HepG2 (cell line): ENCODE measurements at regions not wholly inside any gene's neighbourhood (a gene's known extent, or its start where the extent isn't known, plus 50 kb on each side); places are given as distances from the start of the nearest gene placed in this dataset.

Experiments
- MAZ ChIP-seq, 2 experiments: sonication (generic) in 1 of 2; formaldehyde crosslinking in 1 of 2; IDR thresholded peaks; 2 replicates each; pipeline versions ENCODE4 v1.5.0 to v1.6.1; 2012 to 2020; ENCODE audit warnings: low read depth in 2 of 2, mild to moderate bottlenecking in 2 of 2, borderline replicate concordance in 1 of 2, improper control_type of control experiment in 1 of 2, low read length in 1 of 2, missing genetic modification reagents in 1 of 2, moderate library complexity in 1 of 2
- MEF2D ChIP-seq: sonication (generic); formaldehyde crosslinking; IDR thresholded peaks from 2 replicates; pipeline ENCODE4 v1.5.1; 2020; ENCODE audit warnings: mild to moderate bottlenecking, missing genetic modification reagents
- MIXL1 ChIP-seq: IDR thresholded peaks from 2 replicates; pipeline ENCODE4 v1.6.1; 2016
- TF ChIP-seq, protein P1 (sequence below): sonication (generic); formaldehyde crosslinking; IDR thresholded peaks from 2 replicates; pipeline ENCODE4 v1.4.0; 2020; ENCODE audit warnings: mild to moderate bottlenecking, missing genetic modification reagents
- TF ChIP-seq, protein P2 (sequence below): sonication (generic); formaldehyde crosslinking; IDR thresholded peaks from 2 replicates; pipeline ENCODE4 v1.4.0; 2020; ENCODE audit warnings: missing genetic modification reagents, borderline replicate concordance
- TF ChIP-seq, protein P3 (sequence below): sonication (generic); formaldehyde crosslinking; IDR thresholded peaks from 2 replicates; pipeline ENCODE4 v1.4.0; 2020; ENCODE audit warnings: missing genetic modification reagents, borderline replicate concordance
- TF ChIP-seq, protein P4 (sequence below): sonication (generic); formaldehyde crosslinking; IDR thresholded peaks from 2 replicates; pipeline ENCODE4 v1.4.0; 2020; ENCODE audit warnings: mild to moderate bottlenecking, low read depth, missing genetic modification reagents

DNA sequence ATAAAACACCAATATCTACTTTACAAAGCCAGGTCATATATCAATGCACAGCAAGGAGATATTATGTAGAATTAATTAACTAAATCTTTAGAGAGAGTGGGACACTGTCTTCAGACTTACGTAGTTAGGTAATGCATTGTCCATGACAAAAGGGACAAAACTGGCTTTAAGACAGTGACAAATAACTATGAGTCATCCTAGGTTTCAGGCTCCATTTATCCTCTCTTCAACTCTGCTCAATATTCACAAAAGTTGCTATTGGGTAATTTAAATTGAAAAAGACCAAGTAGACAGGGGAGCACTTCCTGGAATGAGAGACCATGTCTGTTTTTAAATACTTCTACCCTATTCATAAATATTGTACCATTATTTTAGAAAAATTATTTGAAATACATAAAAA lies 464.5 kb downstream of the ARL4A start (continued):
- TF ChIP-seq, protein P1, sequence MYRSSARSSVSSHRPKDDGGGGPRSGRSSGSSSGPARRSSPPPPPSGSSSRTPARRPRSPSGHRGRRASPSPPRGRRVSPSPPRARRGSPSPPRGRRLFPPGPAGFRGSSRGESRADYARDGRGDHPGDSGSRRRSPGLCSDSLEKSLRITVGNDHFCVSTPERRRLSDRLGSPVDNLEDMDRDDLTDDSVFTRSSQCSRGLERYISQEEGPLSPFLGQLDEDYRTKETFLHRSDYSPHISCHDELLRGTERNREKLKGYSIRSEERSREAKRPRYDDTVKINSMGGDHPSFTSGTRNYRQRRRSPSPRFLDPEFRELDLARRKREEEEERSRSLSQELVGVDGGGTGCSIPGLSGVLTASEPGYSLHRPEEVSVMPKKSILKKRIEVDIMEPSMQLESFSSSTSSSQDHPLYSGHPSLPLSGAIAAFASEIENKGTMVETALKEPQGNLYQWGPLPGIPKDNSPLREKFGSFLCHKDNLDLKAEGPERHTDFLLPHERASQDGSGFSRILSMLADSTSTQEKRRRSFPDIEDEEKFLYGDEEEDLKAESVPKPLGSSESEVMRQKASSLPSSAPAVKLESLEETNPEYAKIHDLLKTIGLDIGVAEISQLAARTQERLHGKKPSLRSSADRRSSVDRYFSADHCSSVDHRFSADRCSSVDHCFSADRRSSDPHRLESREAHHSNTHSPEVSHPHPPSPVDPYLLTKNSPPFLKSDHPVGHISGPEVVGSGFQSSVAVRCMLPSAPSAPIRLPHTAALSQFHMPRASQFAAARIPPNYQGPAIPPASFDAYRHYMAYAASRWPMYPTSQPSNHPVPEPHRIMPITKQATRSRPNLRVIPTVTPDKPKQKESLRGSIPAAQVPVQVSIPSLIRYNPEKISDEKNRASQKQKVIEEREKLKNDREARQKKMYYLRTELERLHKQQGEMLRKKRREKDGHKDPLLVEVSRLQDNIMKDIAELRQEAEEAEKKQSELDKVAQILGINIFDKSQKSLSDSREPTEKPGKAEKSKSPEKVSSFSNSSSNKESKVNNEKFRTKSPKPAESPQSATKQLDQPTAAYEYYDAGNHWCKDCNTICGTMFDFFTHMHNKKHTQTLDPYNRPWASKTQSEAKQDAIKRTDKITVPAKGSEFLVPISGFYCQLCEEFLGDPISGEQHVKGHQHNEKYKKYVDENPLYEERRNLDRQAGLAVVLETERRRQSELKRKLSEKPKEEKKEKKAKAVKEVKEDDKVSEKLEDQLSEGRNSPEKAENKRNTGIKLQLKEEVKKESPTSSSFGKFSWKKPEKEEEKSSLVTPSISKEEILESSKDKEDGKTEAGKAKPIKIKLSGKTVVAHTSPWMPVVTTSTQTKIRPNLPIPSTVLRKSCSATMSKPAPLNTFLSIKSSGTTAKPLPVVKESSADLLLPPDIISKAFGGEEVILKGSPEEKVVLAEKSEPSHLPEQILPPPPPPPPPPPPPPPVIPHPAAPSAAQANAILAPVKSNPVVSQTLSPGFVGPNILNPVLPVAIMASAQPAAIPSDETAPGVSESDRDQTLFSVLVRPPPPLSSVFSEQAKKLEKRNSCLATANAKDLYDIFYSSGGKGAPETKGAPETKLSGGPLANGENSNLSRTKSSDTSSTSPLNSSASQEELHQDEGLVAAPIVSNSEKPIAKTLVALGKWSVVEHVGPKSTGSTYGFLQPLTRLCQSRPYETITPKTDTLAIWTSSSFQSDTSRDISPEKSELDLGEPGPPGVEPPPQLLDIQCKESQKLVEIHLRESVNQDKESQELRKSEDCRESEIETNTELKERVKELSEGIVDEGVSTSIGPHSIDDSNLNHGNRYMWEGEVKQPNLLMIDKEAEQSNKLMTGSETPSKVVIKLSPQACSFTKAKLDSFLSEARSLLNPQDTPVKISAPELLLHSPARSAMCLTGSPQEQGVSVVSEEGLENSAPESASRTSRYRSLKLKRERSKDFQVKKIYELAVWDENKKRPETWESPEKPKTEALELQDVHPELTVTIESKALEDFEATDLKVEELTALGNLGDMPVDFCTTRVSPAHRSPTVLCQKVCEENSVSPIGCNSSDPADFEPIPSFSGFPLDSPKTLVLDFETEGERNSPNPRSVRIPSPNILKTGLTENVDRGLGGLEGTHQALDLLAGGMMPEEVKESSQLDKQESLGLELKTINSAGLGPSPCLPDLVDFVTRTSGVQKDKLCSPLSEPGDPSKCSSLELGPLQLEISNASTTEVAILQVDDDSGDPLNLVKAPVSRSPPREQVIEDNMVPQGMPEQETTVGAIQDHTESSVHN (CRISPR knock-in tag) = no peak
- TF ChIP-seq, protein P2, sequence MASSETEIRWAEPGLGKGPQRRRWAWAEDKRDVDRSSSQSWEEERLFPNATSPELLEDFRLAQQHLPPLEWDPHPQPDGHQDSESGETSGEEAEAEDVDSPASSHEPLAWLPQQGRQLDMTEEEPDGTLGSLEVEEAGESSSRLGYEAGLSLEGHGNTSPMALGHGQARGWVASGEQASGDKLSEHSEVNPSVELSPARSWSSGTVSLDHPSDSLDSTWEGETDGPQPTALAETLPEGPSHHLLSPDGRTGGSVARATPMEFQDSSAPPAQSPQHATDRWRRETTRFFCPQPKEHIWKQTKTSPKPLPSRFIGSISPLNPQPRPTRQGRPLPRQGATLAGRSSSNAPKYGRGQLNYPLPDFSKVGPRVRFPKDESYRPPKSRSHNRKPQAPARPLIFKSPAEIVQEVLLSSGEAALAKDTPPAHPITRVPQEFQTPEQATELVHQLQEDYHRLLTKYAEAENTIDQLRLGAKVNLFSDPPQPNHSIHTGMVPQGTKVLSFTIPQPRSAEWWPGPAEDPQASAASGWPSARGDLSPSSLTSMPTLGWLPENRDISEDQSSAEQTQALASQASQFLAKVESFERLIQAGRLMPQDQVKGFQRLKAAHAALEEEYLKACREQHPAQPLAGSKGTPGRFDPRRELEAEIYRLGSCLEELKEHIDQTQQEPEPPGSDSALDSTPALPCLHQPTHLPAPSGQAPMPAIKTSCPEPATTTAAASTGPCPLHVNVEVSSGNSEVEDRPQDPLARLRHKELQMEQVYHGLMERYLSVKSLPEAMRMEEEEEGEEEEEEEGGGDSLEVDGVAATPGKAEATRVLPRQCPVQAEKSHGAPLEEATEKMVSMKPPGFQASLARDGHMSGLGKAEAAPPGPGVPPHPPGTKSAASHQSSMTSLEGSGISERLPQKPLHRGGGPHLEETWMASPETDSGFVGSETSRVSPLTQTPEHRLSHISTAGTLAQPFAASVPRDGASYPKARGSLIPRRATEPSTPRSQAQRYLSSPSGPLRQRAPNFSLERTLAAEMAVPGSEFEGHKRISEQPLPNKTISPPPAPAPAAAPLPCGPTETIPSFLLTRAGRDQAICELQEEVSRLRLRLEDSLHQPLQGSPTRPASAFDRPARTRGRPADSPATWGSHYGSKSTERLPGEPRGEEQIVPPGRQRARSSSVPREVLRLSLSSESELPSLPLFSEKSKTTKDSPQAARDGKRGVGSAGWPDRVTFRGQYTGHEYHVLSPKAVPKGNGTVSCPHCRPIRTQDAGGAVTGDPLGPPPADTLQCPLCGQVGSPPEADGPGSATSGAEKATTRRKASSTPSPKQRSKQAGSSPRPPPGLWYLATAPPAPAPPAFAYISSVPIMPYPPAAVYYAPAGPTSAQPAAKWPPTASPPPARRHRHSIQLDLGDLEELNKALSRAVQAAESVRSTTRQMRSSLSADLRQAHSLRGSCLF = no peak
- TF ChIP-seq MAZ (IDR thresholded peaks at IDR 0.05; ENCODE audit: borderline replicate concordance, low read depth, low read length) (no peak), MAZ (CRISPR knock-in tag; IDR thresholded peaks at IDR 0.05; ENCODE audit: low read depth) (no peak), MEF2D (CRISPR knock-in tag) (no peak), MIXL1 (CRISPR knock-in tag) (no peak)
- TF ChIP-seq, protein P3, sequence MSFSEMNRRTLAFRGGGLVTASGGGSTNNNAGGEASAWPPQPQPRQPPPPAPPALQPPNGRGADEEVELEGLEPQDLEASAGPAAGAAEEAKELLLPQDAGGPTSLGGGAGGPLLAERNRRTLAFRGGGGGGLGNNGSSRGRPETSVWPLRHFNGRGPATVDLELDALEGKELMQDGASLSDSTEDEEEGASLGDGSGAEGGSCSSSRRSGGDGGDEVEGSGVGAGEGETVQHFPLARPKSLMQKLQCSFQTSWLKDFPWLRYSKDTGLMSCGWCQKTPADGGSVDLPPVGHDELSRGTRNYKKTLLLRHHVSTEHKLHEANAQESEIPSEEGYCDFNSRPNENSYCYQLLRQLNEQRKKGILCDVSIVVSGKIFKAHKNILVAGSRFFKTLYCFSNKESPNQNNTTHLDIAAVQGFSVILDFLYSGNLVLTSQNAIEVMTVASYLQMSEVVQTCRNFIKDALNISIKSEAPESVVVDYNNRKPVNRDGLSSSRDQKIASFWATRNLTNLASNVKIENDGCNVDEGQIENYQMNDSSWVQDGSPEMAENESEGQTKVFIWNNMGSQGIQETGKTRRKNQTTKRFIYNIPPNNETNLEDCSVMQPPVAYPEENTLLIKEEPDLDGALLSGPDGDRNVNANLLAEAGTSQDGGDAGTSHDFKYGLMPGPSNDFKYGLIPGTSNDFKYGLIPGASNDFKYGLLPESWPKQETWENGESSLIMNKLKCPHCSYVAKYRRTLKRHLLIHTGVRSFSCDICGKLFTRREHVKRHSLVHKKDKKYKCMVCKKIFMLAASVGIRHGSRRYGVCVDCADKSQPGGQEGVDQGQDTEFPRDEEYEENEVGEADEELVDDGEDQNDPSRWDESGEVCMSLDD (CRISPR knock-in tag) = no peak
- TF ChIP-seq, protein P4, sequence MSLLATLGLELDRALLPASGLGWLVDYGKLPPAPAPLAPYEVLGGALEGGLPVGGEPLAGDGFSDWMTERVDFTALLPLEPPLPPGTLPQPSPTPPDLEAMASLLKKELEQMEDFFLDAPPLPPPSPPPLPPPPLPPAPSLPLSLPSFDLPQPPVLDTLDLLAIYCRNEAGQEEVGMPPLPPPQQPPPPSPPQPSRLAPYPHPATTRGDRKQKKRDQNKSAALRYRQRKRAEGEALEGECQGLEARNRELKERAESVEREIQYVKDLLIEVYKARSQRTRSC = no peak
